Adrenal gland (tissue), 9 donors: ENCODE measurements at regions not wholly inside any gene's neighbourhood (a gene's known extent, or its start where the extent isn't known, plus 50 kb on each side); places are given as distances from the start of the nearest gene placed in this dataset.

Experiments used
- DNase-seq, 7 donors: peaks; one replicate each; pipeline ENCODE4 v3.0.0-alpha.2; 2019 to 2020
- H3K27ac ChIP-seq, 5 donors: fragments of 200-600 bp; sonication (generic) in 4 of 5; 1 replicate in 3 of 5; 2 replicates in 2 of 5; pipeline versions ENCODE4 v1.5.1 to v1.8.0; 2016 to 2020; ENCODE audit warnings: mild to moderate bottlenecking in 1 of 5
- H3K27me3 ChIP-seq: fragments of 200-600 bp; 2 replicates; pipeline ENCODE4 v1.8.0; 2021
- H3K36me3 ChIP-seq, 2 donors: fragments of 200-600 bp; replicated peaks in 1 of 2; 1 replicate in 1 of 2; 2 replicates in 1 of 2; pipeline versions ENCODE4 v1.5.1 to v1.8.0; 2018 to 2022
- H3K4me1 ChIP-seq, 2 donors: fragments of 200-600 bp; replicated peaks in 1 of 2; 1 replicate in 1 of 2; 2 replicates in 1 of 2; pipeline versions ENCODE4 v1.5.1 to v1.8.0; 2018 to 2021
- H3K4me3 ChIP-seq, 4 donors: fragments of 200-600 bp; sonication (generic) in 3 of 4; one replicate each; pipeline ENCODE4 v1.5.1; 2016 to 2018
- H3K9me3 ChIP-seq, 3 donors: fragments of 200-600 bp; sonication (generic) in 1 of 3; replicated peaks in 1 of 3; 1 replicate in 2 of 3; 2 replicates in 1 of 3; pipeline versions ENCODE4 v1.5.1 to v1.8.0; 2016 to 2021
- POLR2A ChIP-seq, 2 donors: fragments of 450-650 bp; IDR thresholded peaks; one replicate each; pipeline ENCODE4 v1.6.1; 2017; ENCODE audit warnings: antibody characterized with exemption in 2 of 2, mild to moderate bottlenecking in 2 of 2, moderate library complexity in 1 of 2
- WGBS, 4 donors: extraction: QIAGEN DNeasy Blood & Tissue Kit in 2 of 4; methylation state at CpG; one replicate each; pipeline versions ENCODE4 v1.1.5 to v1.1.7; 2013 to 2017; 5-methylcytosine and 5-hydroxymethylcytosine counted together
- intact Hi-C, 2 donors: fragments of 100-400 bp; cut with DNase I; formaldehyde crosslinking; loops; one replicate each; pipeline versions ENCODE4 v1.14.1 to v1.15.0; 2022 to 2023
- TF ChIP-seq, protein P1 (sequence below), 6 experiments: fragments of 450-650 bp in 4 of 6; fragments of 200-600 bp in 2 of 6; sonication (generic) in 1 of 6; IDR thresholded peaks; 1 replicate in 5 of 6; 2 replicates in 1 of 6; pipeline versions ENCODE4 v1.5.1 to v1.8.0; 2016 to 2021; ENCODE audit warnings: antibody characterized with exemption in 6 of 6, mild to moderate bottlenecking in 2 of 6, moderate library complexity in 1 of 6
- donor health status: healthy with polysubstance abuse.
- donor health status: Bipolar disorder and iron deficiency.
- donor health status: DM: yes; HTN: yes; CAD: no.
- donor health status: DM: no; HTN: no; CAD: no.
- donor health status: DM: no; HTN: no; CAD: no.

DNA sequence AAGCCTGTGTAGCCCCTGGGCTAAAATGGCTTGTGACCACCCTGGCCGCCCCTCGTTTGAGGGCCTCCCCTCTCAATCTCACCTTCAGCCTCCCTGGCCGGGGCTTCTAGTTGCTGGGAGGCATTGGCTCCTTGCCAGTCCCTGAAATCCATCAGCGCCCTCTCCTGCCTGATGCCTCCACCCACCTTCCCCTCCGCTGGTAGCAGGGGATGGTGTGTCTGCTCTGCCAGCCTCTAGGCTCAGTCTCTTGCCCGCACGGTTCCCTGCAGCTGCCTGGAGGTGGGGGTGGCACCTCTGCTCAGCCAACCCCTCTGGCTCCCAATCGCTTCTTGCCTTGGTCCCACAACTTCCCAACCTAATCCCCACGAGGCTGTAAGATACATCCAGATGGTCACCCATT, 167.9 kb downstream of the PHETA1 start:
- no peaks in the 10 kb centered on the region for H3K9me3 ChIP-seq
- intact Hi-C loops: no loop called here
- no peaks in the 10 kb centered on the region for H3K4me1 ChIP-seq
- no peak for DNase-seq
- no peaks in the 10 kb centered on the region for H3K36me3 ChIP-seq
- TF ChIP-seq, protein P1, sequence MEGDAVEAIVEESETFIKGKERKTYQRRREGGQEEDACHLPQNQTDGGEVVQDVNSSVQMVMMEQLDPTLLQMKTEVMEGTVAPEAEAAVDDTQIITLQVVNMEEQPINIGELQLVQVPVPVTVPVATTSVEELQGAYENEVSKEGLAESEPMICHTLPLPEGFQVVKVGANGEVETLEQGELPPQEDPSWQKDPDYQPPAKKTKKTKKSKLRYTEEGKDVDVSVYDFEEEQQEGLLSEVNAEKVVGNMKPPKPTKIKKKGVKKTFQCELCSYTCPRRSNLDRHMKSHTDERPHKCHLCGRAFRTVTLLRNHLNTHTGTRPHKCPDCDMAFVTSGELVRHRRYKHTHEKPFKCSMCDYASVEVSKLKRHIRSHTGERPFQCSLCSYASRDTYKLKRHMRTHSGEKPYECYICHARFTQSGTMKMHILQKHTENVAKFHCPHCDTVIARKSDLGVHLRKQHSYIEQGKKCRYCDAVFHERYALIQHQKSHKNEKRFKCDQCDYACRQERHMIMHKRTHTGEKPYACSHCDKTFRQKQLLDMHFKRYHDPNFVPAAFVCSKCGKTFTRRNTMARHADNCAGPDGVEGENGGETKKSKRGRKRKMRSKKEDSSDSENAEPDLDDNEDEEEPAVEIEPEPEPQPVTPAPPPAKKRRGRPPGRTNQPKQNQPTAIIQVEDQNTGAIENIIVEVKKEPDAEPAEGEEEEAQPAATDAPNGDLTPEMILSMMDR (IDR thresholded peaks at IDR 0.05): no peak
- no peak for TF ChIP-seq POLR2A (IDR thresholded peaks at IDR 0.05)
- 34 to 38% (median 36%) methylated on average over 8 to 9 of the region's 9 CpGs for WGBS, 4 donors
- H3K4me3 ChIP-seq: no peak overlapping the region
- H3K27me3 ChIP-seq: peaks cover 21% of the 10 kb centered on the region
- H3K27ac ChIP-seq: no peak overlapping the region

DNA sequence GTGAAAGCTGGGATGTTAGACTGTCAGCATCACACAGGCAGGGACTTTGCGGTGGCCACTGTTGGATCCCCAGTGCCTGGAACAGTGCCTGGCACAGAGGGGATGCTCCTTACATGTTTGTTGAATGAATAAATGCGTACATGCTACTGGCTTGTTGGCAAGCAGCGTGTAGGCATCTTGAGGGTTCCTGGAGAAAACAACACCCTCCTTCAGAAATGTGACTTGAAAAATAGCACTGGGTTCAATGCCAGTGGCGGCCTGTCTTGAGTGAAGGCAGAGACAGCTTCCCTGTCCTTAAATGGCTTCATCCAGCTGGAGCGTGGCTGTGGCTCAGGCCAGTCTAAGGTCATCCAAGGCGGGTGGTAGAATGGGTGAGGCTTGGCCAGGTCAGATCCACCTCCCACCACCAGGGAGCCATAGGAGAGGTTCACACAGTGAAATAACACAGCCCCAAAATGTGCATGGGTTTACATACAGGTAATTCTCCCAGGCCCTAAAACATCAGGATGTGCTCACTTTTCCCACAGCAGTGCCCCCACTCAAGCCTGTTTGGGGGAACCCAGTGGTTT, 171.4 kb downstream of the PHETA1 start:
- H3K4me1 ChIP-seq: no peaks in the 10 kb centered on the region
- intact Hi-C loops: no loop called here
- no peak for DNase-seq
- H3K9me3 ChIP-seq: no peaks in the 10 kb centered on the region
- no peak for TF ChIP-seq POLR2A (IDR thresholded peaks at IDR 0.05)
- TF ChIP-seq, protein P1 (IDR thresholded peaks at IDR 0.05): no peak
- no peak overlapping the region for H3K27ac ChIP-seq
- 70 to 87% (median 78%) methylated on average over 3 to 6 of the region's 6 CpGs for WGBS, 4 donors
- no peak overlapping the region for H3K4me3 ChIP-seq
- H3K27me3 ChIP-seq: peaks cover 12% of the 10 kb centered on the region
- no peaks in the 10 kb centered on the region for H3K36me3 ChIP-seq

DNA sequence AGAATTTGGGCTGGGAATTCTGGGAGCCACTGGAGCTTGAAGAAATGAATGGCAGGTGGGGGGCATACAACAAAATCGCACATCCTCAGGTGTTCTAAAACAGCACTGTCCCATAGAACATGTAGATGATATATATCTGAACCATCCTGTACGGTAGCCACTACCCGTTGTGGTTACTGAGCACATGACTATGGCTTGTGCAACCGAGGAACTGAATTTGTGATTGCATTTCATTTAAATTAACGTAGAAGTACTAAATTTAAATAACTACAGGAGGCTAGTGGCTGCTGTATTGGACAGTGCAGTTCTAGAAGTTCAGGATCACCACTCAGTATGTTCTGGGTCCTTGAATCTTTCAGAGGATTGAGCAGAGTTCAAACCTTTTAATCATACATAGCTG, 172.4 kb downstream of the PHETA1 start:
- DNase-seq: no peak
- Histone ChIP-seq H3K9me3 (no peaks in the 10 kb centered on the region), H3K27me3 (peaks cover 8% of the 10 kb centered on the region), H3K27ac (no peak overlapping the region), H3K4me3 (no peak overlapping the region), H3K4me1 (no peaks in the 10 kb centered on the region), H3K36me3 (no peaks in the 10 kb centered on the region)
- intact Hi-C loops: no loop called here
- no peak for TF ChIP-seq POLR2A (IDR thresholded peaks at IDR 0.05)
- TF ChIP-seq, protein P1 (IDR thresholded peaks at IDR 0.05): no peak
- WGBS, 4 donors: 61 to 71% (median 68%) methylated on average over 5 of the region's 5 CpGs

DNA sequence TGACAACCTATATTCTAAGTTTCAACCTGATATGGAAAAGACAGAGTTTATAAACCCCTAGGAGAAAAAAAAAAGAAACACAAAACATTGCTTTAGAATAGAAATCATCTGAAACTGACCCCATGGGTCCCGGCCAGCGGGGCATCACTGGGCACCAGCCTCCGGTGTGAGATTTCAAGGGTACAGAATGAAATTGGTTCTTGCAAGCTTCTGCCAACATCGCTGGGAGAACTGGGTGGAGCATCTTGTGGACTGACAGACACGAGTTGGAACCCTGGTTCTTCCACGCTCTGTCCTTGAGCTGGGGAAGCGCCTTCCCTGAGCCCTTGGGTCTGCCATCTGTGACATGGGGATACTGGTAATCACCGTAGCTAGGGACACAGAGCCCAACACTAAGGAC, 173.6 kb downstream of the PHETA1 start:
- Histone ChIP-seq H3K36me3 (no peaks in the 10 kb centered on the region), H3K4me1 (no peaks in the 10 kb centered on the region), H3K9me3 (no peaks in the 10 kb centered on the region), H3K27ac (no peak overlapping the region), H3K27me3 (peaks cover 7% of the 10 kb centered on the region), H3K4me3 (no peak overlapping the region)
- WGBS, 4 donors: 64 to 70% (median 68%) methylated on average over 5 to 8 of the region's 8 CpGs
- TF ChIP-seq, protein P1 (IDR thresholded peaks at IDR 0.05): no peak
- TF ChIP-seq POLR2A (IDR thresholded peaks at IDR 0.05): no peak
- intact Hi-C loops: no loop called here
- DNase-seq: no peak
